CD4-positive, alpha-beta memory T cell (primary cell): ENCODE measurements at regions not wholly inside any gene's neighbourhood (a gene's known extent, or its start where the extent isn't known, plus 50 kb on each side); places are given as distances from the start of the nearest gene placed in this dataset.
"Not testable (repeated sequence)": the region's sequence is repeated elsewhere in the genome, so short reads cannot be mapped to it uniquely, and the experiment has no call there.

ENCODE experiments used
- CTCF ChIA-PET: fragments of 350-600 bp; sonication (Branson Sonifier 250); formaldehyde crosslinking; loops from one replicate; lab custom pipeline; 2021; ENCODE audit warnings: inconsistent platforms; ENCODE audit not compliant: partially characterized antibody; lab: Charles Lee
- POLR2A ChIA-PET: fragments of 350-600 bp; sonication (Branson Sonifier 250); formaldehyde crosslinking; loops from one replicate; lab custom pipeline; 2021; ENCODE audit not compliant: partially characterized antibody; lab: Charles Lee
- DNase-seq, 5 donors: peaks; one replicate each; pipeline versions ENCODE4 v3.0.0 to v3.0.0-alpha.2; 2020 to 2022; ENCODE audit warnings: mixed read lengths in 1 of 5
- H3K27ac ChIP-seq: one replicate; pipeline ENCODE4 v1.7.0; 2013; ENCODE audit warnings: low read depth, low read length
- H3K27me3 ChIP-seq: 2 replicates; pipeline ENCODE4 v1.7.0; 2013; ENCODE audit warnings: mild to moderate bottlenecking, low read length, moderate library complexity; ENCODE audit not compliant: insufficient read depth
- H3K36me3 ChIP-seq: 2 replicates; pipeline ENCODE4 v1.7.0; 2013; ENCODE audit warnings: mild to moderate bottlenecking, low read length, moderate library complexity; ENCODE audit not compliant: insufficient read depth
- H3K4me1 ChIP-seq: 2 replicates; pipeline ENCODE4 v1.7.0; 2013; ENCODE audit warnings: mild to moderate bottlenecking, low read length, moderate library complexity; ENCODE audit not compliant: insufficient read depth
- H3K4me3 ChIP-seq, 2 donors: one replicate each; pipeline ENCODE4 v1.7.0; 2013; ENCODE audit warnings: low read length in 2 of 2, mild to moderate bottlenecking in 1 of 2
- H3K9me3 ChIP-seq, 2 donors: one replicate each; pipeline ENCODE4 v1.7.0; 2013; ENCODE audit warnings: low read length in 2 of 2, control low read depth in 1 of 2; ENCODE audit not compliant: control insufficient read depth in 1 of 2
- H3K27ac Mint-ChIP-seq, 7 donors: one replicate each; pipeline ENCODE4 v1.8.0; 2020 to 2021; ENCODE audit warnings: mixed read lengths in 7 of 7, mild to moderate bottlenecking in 6 of 7, inconsistent platforms in 3 of 7, moderate library complexity in 3 of 7
- H3K27me3 Mint-ChIP-seq, 2 donors: one replicate each; pipeline ENCODE4 v1.8.0; 2020 to 2021; ENCODE audit warnings: mixed read lengths in 2 of 2
- H3K36me3 Mint-ChIP-seq, 2 donors: one replicate each; pipeline ENCODE4 v1.8.0; 2020 to 2021; ENCODE audit warnings: mixed read lengths in 2 of 2, inconsistent platforms in 1 of 2, mild to moderate bottlenecking in 1 of 2
- H3K4me1 Mint-ChIP-seq, 4 donors: one replicate each; pipeline ENCODE4 v1.8.0; 2020 to 2021; ENCODE audit warnings: mixed read lengths in 4 of 4, mild to moderate bottlenecking in 1 of 4
- H3K4me3 Mint-ChIP-seq, 8 donors: one replicate each; pipeline ENCODE4 v1.8.0; 2020 to 2021; ENCODE audit warnings: mixed read lengths in 8 of 8, mild to moderate bottlenecking in 7 of 8, moderate library complexity in 6 of 8, inconsistent platforms in 3 of 8
- H3K9me3 Mint-ChIP-seq, 8 donors: one replicate each; pipeline ENCODE4 v1.8.0; 2020 to 2021; ENCODE audit warnings: mixed read lengths in 8 of 8, mild to moderate bottlenecking in 5 of 8, inconsistent platforms in 3 of 8, moderate library complexity in 1 of 8
- intact Hi-C: fragments of 100-400 bp; cut with micrococcal nuclease; formaldehyde crosslinking; loops from one replicate; pipeline ENCODE4 v1.15.1; 2023

DNA sequence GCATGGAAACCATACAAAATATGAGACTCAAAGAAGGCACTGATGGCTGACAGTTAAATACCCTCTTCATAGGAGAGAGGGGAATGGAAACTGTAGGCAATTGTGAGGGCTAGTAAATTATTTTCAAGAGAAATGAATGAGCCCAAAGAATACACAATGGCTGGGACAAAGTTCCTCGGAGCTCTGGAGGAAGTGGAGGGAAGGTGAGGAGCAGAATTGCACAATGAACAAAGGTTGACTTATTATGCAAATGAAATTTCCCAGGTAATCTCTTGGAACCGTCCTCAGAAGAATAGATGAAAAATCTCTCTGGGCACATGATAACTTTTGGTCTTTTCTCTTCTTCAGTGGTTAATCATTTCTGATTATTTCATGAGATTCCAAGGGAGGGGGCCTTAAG lies 202.6 kb upstream of the VCX start:
- ChIA-PET POLR2A (no interaction called here), CTCF (no interaction called here)
- no peaks in the 10 kb centered on the region for H3K36me3 ChIP-seq
- no peak overlapping the region for H3K4me3 Mint-ChIP-seq
- no peak overlapping the region for H3K27ac Mint-ChIP-seq
- H3K27me3 ChIP-seq, result no peaks in the 10 kb centered on the region
- H3K4me3 ChIP-seq, result no peak overlapping the region
- DNase-seq, result no peak
- H3K9me3 ChIP-seq, result no peaks in the 10 kb centered on the region
- no peak overlapping the region for H3K27ac ChIP-seq
- H3K4me1 ChIP-seq, result no peaks in the 10 kb centered on the region
- intact Hi-C loops, result no loop called here
- no peaks in the 10 kb centered on the region for H3K36me3 Mint-ChIP-seq
- peaks cover 0 to 7% (median 3%) of the 10 kb centered on the region in 8 donors for H3K9me3 Mint-ChIP-seq
- no peaks in the 10 kb centered on the region for H3K4me1 Mint-ChIP-seq
- peaks cover 0 to 2% of the 10 kb centered on the region in 2 donors for H3K27me3 Mint-ChIP-seq

DNA sequence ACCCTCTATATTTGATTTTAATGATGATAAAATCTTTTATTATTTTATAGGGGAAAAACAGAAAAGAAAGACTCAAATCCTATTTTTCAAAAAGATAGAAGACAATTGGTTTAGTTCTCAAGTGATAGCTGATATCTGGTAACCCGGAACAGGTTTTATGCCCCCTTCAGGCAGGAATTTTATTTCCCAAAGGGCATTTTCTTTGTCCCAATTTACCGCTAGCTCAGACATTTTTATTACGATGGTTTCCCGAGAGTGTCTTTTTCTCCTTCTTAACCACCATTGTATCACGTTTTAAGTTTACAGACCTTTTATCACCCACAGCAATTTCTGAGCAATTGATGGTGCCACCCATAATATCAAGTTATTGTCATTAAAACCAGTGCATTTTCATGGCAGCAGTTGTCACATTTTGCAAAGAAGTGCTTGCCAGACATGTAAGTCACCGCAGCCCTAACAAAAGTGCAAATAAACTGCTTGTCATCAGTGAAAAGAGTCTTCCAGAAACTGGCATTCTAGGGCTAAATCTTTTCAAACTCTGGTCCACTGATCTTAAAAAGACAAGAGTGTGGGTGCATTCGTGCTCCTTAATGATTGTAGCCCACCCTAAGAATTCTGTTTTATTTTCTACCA lies 204.8 kb upstream of the VCX start:
- Mint-ChIP-seq H3K27ac (no peak overlapping the region), H3K27me3 (peaks cover 0 to 2% of the 10 kb centered on the region in 2 donors), H3K4me3 (no peak overlapping the region), H3K9me3 (peaks cover 0 to 9% (median 4%) of the 10 kb centered on the region in 8 donors), H3K4me1 (no peaks in the 10 kb centered on the region), H3K36me3 (no peaks in the 10 kb centered on the region)
- intact Hi-C loops, result no loop called here
- no peaks in the 10 kb centered on the region for H3K27me3 ChIP-seq
- no peaks in the 10 kb centered on the region for H3K36me3 ChIP-seq
- ChIA-PET POLR2A (no interaction called here), CTCF (no interaction called here)
- H3K9me3 ChIP-seq, result no peaks in the 10 kb centered on the region
- no peak for DNase-seq
- H3K4me1 ChIP-seq, result no peaks in the 10 kb centered on the region
- H3K27ac ChIP-seq, result no peak overlapping the region
- no peak overlapping the region for H3K4me3 ChIP-seq

GRCh38 chrX:7637066-7637465 lies 205.9 kb upstream of the VCX start:
- POLR2A ChIA-PET, result no interaction called here
- DNase-seq, result no peak
- H3K9me3 Mint-ChIP-seq, result peaks cover 0 to 12% (median 8%) of the 10 kb centered on the region in 8 donors
- CTCF ChIA-PET, result no interaction called here
- no peaks in the 10 kb centered on the region for H3K36me3 Mint-ChIP-seq
- intact Hi-C loops, result no loop called here
- H3K4me3 Mint-ChIP-seq, result no peak overlapping the region
- no peak overlapping the region for H3K4me3 ChIP-seq
- H3K27ac ChIP-seq, result no peak overlapping the region
- no peaks in the 10 kb centered on the region for H3K4me1 ChIP-seq
- peaks cover 0 to 2% of the 10 kb centered on the region in 2 donors for H3K27me3 Mint-ChIP-seq
- H3K27ac Mint-ChIP-seq, result no peak overlapping the region
- no peaks in the 10 kb centered on the region for H3K27me3 ChIP-seq
- H3K9me3 ChIP-seq, result no peaks in the 10 kb centered on the region
- no peaks in the 10 kb centered on the region for H3K4me1 Mint-ChIP-seq
- no peaks in the 10 kb centered on the region for H3K36me3 ChIP-seq

DNA sequence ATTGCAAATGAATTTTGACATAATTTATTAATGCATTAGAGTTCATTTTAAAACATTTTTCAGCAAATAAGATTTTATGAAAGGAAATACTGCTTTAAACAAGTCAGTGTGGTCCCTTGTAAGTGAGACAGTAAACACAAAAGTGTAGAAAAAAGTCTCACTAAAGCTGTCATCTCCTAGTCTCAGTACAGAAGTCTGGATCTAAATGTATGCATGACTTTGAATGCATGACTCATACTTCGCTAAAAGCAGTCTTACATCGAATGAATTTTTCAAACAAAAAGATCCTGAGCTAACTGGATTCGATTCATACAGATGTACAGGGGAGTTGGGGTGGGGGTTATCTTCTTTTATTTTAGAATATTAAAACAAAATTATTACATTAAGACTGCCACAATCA lies 207.4 kb upstream of the VCX start:
- no peaks in the 10 kb centered on the region for H3K36me3 Mint-ChIP-seq
- intact Hi-C loops, result no loop called here
- Histone ChIP-seq H3K9me3 (no peaks in the 10 kb centered on the region), H3K4me3 (no peak overlapping the region), H3K36me3 (no peaks in the 10 kb centered on the region), H3K27me3 (no peaks in the 10 kb centered on the region), H3K27ac (no peak overlapping the region), H3K4me1 (no peaks in the 10 kb centered on the region)
- no peak overlapping the region for H3K4me3 Mint-ChIP-seq
- CTCF ChIA-PET, result no interaction called here
- H3K27ac Mint-ChIP-seq, result no peak overlapping the region
- H3K4me1 Mint-ChIP-seq, result no peaks in the 10 kb centered on the region
- H3K9me3 Mint-ChIP-seq, result peaks cover 0 to 10% (median 9%) of the 10 kb centered on the region in 8 donors
- no peak for DNase-seq
- no peaks in the 10 kb centered on the region for H3K27me3 Mint-ChIP-seq
- POLR2A ChIA-PET, result no interaction called here

GRCh38 chrX:7620560-7620959 lies 222.4 kb upstream of the VCX start:
- Mint-ChIP-seq H3K27ac (no peak overlapping the region), H3K9me3 (peaks cover 0 to 9% (median 4%) of the 10 kb centered on the region in 8 donors), H3K4me3 (no peak overlapping the region), H3K36me3 (no peaks in the 10 kb centered on the region), H3K27me3 (no peaks in the 10 kb centered on the region), H3K4me1 (no peaks in the 10 kb centered on the region)
- intact Hi-C loops, result no loop called here
- DNase-seq, result no peak
- Histone ChIP-seq H3K27ac (no peak overlapping the region), H3K9me3 (no peaks in the 10 kb centered on the region), H3K27me3 (no peaks in the 10 kb centered on the region), H3K36me3 (no peaks in the 10 kb centered on the region), H3K4me3 (no peak overlapping the region), H3K4me1 (no peaks in the 10 kb centered on the region)
- ChIA-PET CTCF (no interaction called here), POLR2A (no interaction called here)

GRCh38 chrX:7617994-7618393 lies 225.0 kb upstream of the VCX start:
- ChIA-PET CTCF (no interaction called here), POLR2A (no interaction called here)
- H3K27ac ChIP-seq, result no peak overlapping the region
- no peaks in the 10 kb centered on the region for H3K36me3 Mint-ChIP-seq
- H3K9me3 ChIP-seq, result no peaks in the 10 kb centered on the region
- H3K4me1 Mint-ChIP-seq, result no peaks in the 10 kb centered on the region
- H3K27ac Mint-ChIP-seq, result no peak overlapping the region
- intact Hi-C loops, result no loop called here
- DNase-seq, result no peak
- no peaks in the 10 kb centered on the region for H3K36me3 ChIP-seq
- H3K27me3 ChIP-seq, result no peaks in the 10 kb centered on the region
- H3K4me3 Mint-ChIP-seq, result no peak overlapping the region
- H3K27me3 Mint-ChIP-seq, result no peaks in the 10 kb centered on the region
- no peak overlapping the region for H3K4me3 ChIP-seq
- H3K4me1 ChIP-seq, result no peaks in the 10 kb centered on the region
- H3K9me3 Mint-ChIP-seq, result peaks cover 0 to 8% (median 1%) of the 10 kb centered on the region in 8 donors

DNA sequence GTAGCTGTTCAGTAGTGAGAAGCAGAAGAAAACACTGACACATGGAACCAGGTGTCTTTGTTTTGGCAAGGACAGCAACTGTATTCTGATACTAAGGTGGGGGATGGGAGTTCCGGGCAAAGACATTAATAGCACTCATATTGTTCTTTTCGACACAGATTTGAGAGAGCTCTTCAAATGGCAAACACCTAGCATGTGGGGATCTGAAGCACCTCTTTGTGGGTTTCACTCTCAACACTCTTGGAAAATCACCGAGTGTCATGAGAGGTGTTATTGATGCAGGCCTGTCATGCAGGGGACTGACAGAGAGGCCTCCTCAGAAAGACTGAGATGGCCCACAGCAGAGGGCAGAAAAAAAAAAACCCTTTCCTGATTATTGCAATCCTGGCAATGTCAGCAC lies 228.4 kb upstream of the VCX start:
- Mint-ChIP-seq H3K4me3 (no peak overlapping the region), H3K9me3 (peaks cover 0 to 8% (median 0%) of the 10 kb centered on the region in 8 donors), H3K4me1 (no peaks in the 10 kb centered on the region), H3K27ac (no peak overlapping the region), H3K27me3 (no peaks in the 10 kb centered on the region), H3K36me3 (no peaks in the 10 kb centered on the region)
- no peaks in the 10 kb centered on the region for H3K9me3 ChIP-seq
- no peaks in the 10 kb centered on the region for H3K36me3 ChIP-seq
- CTCF ChIA-PET, result no interaction called here
- H3K27me3 ChIP-seq, result no peaks in the 10 kb centered on the region
- POLR2A ChIA-PET, result no interaction called here
- no peak for DNase-seq
- H3K27ac ChIP-seq, result no peak overlapping the region
- no peaks in the 10 kb centered on the region for H3K4me1 ChIP-seq
- intact Hi-C loops, result no loop called here
- no peak overlapping the region for H3K4me3 ChIP-seq

DNA sequence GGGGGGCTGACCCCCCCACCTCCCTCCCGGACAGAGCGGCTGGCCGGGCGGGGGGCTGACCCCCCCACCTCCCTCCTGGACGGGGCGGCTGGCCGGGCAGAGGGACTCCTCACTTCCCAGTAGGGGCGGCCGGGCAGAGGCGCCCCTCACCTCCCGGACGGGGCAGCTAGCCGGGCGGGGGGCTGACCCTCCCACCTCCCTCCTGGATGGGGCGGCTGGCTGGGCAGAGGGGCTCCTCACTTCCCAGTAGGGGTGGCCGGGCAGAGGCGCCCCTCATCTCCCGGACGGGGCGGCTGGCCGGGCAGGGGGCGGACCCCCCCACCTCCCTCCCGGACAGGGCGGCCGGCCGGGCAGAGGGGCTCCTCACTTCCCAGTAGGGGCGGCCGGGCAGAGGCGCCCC lies 234.3 kb upstream of the VCX start:
- H3K4me3 Mint-ChIP-seq, intact Hi-C loops, H3K27ac ChIP-seq, DNase-seq, POLR2A ChIA-PET, H3K36me3 Mint-ChIP-seq, H3K27me3 ChIP-seq, H3K4me1 ChIP-seq, H3K36me3 ChIP-seq, H3K27me3 Mint-ChIP-seq, CTCF ChIA-PET, H3K4me3 ChIP-seq, H3K4me1 Mint-ChIP-seq, H3K9me3 ChIP-seq, H3K27ac Mint-ChIP-seq: not testable (repeated sequence)
- peaks cover 0 to 13% (median 6%) of the 10 kb centered on the region in 8 donors for H3K9me3 Mint-ChIP-seq
